Right kidney (tissue), 1 donor: ENCODE measurements at regions not wholly inside any gene's neighbourhood (a gene's known extent, or its start where the extent isn't known, plus 50 kb on each side); places are given as distances from the start of the nearest gene placed in this dataset.
"Not testable (repeated sequence)": the region's sequence is repeated elsewhere in the genome, so short reads cannot be mapped to it uniquely, and the experiment has no call there.

Experiments
- DNase-seq: peaks from one replicate; pipeline ENCODE4 v3.0.0-alpha.2; 2016

DNA sequence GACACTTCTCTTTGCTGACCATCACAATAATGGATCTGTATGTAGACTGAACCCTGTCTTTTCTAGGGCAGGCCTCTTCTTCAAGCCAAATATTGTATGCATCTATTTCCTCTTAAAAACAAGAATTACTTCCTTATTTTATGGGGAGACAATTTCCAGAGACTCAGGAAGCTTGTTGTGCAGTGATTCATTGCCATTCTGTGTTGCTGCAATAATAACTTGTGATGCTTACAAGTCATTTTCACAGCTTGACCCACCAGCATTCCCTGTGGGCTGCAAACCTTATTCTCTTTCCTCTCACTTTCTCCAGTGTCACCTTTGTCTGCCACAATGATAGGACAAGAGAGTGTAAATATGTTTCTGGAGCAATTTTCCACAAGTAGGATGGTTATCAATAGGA is 276.7 kb upstream of the SGO1 start:
- no peak for DNase-seq

DNA sequence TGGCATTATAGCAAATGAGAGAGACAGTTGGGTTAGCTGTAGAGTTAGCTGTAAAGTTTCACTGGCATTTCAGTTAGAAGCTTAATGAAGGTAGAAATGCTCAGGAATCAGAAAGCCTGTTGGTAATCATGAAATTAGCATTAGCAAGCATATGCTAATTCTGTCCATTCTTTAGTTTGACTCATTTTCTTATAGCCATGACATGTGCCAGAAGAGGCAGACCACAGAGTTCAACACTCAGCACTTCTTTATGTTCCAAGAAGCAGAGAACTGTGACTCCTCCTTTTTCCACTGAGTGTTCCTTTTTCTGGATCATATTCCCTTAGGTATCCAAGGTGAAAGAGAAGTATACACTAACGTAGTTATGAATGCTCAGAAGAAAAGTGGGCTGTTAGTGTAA is 276.2 kb upstream of the SGO1 start:
- DNase-seq = no peak

DNA sequence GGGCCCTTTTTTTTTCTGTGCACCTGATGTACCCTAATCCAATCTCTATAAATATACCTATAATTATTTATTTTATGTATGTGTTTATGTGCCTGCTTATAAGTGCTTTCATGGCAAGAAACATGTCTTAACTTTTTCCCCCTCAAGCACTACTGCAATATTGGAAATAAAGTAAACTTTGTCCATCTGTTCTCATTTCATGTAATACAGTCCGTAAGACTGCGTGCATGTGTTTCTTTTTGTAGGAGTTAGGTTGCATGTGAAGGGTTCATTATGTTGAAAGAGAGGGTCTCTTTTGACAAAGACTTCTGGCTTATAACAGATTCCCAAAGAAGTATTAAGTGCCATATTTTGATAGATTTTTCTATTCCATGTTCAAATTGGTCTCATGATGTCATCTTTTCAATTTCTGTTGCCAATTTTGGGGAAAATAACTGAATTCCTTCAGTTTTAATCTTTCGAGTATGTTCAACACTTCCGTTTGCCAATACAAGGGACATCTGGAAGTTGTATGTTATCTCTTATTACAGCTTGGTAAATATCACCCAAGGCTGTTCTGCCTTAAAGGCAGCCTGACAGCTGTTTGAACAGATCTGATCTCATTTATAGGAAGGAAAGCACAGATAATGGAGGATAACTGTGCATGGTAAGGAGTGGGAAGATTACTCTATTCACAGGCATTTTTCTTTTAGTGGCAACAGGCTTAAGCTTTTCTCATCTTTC is 273.1 kb upstream of the SGO1 start:
- DNase-seq = no peak

DNA sequence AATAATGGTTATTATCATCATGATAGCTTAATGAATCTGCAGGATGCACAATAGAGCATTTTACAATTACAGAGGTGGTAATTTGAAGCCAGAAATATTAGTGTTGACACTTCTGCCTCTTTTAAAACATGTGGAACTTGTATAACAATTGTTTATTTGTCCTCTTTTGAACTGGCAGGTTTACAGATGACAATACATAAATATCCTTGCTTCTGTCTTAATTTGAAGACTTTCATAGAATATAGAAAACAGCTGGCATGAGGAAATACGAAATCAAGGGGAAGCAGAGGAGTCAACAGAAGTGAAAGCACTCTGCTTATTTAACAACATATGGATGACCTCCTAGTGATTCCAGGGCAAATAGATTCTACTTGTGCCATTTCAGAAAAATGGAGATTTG is 270.5 kb upstream of the SGO1 start:
- DNase-seq = no peak

DNA sequence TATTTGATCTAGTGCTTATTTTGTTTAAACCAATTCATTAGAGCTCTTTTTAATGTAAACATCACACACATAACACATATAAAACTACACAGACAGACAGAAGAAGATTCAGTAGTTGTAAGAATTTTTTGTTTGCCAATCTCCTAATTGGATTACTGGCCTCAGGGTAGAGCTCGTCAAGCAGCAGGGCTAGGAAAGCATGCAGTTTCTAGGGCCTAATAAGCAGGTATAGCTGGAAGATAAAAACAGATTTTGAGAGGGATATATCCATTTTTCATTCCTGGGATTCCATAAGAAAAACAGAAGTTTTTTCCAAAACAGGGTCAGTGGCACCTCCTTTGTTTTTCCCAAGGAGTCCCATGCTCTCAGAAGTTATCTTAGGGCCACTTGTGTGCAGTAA is 265.2 kb upstream of the SGO1 start:
- DNase-seq = no peak

DNA sequence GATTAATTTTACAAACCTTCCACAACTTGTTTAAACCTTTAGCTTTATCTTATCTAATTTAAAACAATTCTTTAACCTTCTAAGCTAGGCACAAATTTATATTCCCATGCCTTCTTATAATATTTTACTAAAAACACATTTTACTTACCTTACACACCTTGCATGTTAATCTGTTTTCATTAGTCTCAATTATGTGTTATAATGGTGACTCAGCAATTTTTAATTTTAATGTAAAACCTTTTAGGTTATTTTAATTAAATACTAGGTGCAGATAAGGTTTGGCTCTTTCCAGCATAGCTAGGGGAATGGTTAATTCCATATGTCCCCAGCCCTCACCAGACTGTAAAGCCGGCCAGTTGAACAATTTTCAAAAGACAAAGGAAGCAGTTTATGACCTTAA is 264.6 kb upstream of the SGO1 start:
- DNase-seq = no peak

DNA sequence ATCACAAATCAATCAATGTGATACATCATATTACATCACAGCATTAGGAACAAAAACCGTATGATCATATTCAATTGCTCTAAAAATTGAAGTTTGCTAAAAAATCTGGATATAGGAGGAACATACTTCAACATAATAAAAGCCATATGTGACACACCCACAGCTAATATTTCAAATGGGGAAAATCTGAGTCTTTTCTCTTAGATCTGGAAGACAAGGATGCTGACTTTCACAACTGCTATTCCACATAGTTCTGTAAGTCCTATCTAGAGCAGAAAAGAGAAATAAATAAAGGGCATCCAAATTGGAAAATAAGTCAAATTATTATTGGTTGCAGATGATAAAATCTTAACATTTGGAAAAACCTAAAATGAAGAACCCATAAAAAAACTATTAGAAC is 256.8 kb upstream of the SGO1 start:
- no peak for DNase-seq

DNA sequence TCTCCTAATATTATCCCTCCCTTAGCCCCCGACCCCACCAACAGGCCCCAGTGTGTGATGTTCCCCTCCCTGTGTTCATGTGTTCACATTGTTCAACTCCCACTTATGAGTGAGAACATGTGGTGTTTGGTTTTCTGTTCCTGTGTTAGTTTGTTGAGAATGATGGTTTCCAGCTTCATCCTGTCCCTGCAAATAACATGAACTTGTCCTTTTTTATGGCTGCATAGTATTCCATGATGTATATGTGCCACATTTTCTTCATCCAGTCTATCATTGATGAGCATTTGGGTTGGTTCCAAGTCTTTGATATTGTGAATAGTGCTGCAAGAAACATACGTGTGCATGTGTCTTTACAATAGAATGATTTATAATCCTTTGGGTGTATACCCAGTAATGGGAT is 241.3 kb upstream of the SGO1 start:
- not testable (repeated sequence) for DNase-seq

DNA sequence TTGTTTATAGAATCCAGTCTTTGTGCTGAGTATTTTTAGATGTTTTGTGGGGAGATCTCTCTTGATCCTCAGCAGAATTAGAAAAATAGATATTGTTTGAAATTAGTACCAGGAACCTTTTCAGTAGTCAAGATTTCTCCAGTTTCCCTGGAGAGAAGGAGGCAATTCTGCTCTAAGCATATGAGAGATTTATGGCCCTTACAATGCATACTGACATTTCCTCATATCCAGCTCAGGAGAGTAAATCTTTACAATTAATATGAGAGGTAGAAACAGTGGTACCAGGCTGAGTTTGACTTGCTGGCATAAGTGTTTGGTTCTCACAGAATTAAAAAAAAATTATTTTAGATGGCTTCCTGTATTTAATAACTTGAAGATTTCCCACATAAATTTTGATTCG is 239.1 kb upstream of the SGO1 start:
- DNase-seq = no peak

DNA sequence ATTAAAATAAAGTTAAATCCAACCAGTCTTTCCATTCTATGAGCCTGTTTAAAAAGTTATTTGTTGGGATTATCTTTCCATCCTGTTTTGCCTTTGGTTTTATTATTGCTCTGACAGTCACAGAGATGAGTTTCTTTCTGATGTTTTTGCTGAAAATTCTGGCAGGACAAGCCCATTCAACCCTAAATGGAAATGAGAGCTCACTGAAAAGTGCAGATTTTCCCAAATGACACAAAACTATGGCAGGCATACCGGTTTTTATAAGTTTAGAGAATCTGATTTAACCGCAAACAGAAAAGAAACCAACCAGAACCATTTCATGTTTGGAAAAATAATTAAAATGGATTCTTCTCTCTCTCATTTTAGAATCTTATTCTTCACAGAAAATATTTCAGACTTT is 238.1 kb upstream of the SGO1 start:
- DNase-seq = no peak

DNA sequence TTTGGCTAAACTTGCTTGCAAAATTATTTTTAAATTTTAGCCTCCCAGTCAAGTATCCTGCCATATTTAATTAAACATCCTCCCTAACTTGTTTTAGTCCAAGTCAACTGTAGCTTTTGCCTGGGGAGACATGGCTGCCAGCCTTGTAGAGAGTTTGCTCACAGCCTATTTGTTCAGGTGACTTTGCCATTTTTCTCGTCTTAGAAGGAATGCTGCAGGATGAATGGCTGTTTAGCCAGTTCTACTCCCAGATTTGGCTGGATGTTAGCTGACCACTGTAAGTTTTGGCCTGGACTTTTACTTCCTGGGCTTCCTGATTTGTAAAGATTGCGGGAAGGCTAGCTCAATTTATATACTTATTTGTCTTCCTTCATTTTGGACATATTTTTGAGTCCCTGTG is 236.4 kb upstream of the SGO1 start:
- DNase-seq = no peak

DNA sequence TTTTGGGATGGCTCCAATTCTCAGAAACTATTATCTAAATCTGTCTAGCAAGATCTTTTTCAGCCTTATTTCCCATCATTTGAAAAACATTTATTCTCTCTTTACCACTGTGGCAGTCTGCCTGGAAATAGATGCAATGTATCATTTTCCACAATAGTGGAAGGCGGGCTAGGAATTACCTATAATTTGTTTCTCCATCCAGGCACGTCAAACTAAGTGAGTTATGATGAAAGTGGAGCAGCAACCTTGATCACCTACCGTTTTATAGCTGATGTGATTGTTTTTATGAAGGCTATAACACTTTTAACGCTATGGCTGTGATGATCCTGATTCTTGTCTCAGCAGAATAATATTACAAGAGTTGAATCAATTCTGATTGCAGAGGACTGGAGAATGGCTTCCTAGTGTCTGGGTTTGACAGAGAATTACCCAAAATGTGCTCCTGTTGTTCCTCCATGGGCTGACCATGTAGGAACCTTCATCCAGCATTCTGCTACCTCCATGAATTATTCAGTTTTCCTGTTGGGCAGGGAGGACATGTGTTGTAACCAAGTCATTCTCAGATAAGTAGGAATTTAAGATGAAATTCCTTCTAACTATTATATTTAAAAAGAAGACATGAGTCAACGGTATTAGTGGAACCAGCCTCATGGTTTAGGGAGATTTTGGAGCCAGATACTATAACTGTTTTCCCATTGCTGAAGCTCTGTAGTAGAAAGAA is 231.5 kb upstream of the SGO1 start:
- no peak for DNase-seq

DNA sequence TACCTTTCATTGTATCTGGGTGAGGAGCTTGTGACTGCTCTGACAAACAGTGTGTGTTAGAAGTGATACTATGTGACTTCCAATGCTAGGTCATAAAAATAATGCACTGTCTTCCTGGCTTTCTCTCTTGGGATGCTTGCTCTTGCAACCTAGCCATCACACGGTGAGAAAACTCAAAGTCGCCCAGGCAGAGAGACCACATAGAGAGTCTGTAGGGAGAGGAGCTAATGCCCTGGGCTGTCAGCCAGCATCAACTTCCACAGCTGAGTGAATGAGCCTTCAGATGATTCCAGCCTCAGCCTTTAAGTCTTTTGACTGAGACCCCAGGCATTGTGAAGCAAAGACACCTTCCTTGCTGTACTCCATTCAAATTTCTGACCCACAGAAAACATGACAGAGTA is 220.6 kb upstream of the SGO1 start:
- DNase-seq = no peak

DNA sequence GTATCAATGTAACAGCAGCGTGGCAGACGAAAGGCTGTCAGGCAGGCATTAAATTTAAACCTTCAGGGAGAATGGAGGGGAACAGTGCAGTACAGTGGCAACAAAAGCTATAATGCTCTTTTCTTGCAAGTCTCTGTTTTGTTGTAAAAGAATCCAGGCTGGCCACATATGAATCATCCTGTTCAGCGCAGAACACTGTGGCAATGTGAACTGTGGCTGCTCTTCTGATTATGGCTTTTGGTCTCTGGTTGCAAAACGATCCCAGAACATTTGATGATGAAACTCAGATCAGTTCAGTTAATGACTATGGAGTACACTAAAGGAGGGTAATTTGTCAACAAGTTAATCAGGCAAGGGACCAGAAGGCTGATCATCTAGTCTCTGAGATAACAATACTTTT is 219.7 kb upstream of the SGO1 start:
- no peak for DNase-seq

DNA sequence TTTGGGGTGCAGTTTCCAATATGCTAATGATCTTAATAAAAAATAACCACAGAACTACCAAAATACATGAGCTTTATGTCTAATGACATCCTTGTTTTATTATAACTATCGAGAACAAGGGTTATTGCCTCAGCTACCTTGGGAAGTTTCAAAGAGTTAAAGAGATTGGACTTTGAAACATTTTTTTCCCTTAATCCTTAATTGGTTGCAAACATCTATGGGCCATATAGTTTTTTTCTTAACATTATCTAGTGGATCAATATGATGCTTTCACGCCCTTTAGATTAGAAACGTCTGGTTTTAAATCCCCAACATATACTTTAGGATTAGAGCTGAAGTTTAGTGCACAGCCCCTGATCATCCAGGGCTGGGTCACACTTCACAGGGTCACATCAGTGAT is 219.2 kb upstream of the SGO1 start:
- DNase-seq = no peak

DNA sequence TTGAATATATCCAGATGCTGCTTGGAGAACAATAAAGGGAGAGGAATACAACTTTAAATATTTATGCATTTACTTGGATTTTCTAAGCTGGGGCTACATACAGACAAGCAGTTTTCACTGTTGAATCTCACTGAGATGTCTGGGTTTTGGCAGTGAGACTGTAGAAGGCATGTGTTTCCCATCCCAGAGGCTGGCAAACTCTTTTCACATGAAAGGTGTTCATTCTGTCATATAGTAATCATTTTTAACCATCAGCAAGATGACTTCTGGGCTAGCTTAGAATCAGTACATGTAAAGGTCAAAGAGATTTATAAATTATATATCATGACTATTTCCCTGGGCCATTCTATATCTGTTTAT is 218.7 kb upstream of the SGO1 start:
- no peak for DNase-seq

DNA sequence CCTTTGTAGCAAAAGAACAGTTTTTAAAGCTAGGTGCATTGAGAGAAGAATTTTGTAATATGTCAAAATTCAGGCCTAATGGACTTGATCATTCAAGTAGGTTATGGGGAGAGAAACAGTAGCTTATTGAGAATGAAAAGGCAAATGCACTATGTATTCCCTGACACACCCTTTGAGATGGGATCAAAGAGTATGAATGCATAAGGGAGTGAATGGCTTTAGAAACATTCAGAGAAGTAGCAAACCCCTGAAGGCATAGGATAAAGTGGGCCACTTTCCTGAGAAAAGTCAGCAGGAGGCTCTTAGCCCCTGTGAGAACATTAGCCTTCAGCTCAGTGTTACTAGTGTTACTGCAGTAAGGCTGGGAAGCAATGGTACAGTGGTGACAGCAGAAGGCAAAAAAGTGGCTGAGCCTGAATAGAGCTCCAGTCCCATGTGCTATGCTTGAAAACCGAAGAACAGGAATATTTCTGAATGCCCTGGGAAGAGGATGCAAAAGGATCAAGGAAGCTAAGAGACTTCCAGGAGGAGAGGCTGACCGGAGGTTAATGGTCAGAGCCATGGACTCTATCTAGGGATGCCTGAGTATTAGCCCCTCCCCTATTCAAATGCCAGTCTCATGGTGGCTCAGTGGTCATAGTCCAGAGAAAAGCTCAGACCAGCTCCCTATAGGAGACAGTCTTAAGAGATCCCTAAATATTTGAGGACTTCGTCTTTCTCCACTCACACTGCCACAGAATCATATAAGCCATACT is 218.2 kb upstream of the SGO1 start:
- no peak for DNase-seq

DNA sequence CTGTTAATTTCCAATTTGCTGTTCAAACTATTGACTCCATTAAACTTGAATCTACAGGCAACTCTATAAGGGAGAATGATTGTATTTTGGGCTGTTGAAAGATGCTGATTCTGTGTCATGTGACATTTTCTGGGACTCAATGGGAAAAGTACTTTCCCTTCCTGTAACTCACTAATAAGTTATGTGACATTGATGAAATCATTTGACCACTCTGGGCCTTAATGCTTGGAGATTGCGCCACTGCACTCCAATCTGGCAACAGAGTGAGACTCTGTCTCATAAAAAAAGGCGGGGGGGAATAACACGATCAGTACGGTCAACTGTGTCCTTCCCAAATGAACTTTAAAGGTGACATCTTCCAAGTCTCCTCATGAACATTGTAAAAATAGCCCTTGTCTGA is 215.2 kb upstream of the SGO1 start:
- no peak for DNase-seq

DNA sequence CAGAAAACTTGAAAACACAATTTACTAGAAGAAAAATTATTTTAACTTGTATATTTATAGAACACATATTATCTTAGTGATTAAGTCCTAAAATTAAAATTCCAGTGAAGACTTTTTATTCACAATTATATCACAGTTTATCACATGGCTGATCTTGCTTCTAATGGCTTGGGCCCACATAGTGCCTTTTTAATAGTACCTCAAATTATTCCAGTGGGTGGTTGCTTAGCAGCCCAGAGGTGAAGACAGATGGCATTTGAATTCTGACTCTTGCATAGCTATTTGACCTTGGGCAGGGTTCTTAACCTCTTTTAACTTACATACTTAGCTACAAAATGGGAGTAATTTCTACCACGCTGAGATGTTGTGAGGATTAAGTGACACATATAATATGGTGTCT is 214.7 kb upstream of the SGO1 start:
- DNase-seq = no peak

DNA sequence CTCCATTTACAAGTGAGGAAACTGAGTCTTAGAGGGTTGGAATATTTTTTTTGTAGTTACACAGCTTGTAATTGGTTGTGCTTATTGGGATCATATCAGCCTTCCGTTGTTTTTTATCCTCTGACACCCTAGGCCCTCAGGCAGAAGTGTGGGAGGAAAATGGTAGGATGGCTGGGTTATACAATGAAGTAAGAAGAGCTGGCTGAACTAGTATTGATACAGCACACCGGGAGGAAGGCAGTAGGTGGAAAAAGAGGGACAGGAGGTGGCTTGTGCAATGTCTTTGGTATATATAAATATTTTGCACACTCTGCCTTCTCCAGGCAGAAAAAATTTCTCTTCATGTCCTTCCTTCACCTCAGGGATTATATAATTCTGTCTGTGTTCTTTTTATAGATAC is 214.3 kb upstream of the SGO1 start:
- no peak for DNase-seq

DNA sequence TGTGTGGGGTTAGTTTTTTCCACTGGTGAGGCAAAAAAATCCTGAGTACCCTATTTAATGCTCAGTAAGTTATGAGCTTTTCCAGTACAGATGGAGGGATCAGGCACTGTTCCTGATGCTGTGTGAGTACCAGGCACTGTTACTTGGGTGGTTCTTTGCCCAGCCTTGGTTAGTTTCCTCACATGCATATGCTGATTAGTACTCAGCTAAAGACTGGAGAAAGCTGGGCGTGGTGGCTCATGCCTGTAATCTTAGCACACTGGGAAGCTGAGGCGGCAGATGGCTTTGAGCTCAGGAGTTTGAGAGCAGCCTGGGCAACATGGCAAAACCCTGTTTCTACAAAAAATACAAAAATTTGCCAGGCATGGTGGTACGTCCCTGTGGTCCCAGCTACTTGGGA is 210.3 kb upstream of the SGO1 start:
- no peak for DNase-seq

DNA sequence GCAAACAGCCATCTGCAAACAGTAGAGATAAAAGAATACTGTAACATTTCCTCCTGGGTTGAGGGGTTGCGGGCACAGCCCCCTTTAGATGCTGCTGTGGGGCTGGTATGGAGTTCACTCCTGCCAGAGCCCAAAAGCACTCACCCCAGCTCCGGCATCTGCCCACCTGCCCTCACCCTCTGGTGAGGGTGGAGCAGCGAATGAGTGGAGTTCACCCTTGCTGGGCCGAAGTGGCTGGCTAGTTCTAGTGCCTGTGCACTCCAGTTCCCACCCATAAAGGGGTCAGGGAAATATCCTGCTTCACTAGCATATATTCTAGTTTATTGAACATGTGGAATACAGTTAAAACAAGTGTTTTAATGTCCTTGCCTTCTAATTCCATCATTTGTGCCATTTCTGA is 209.7 kb upstream of the SGO1 start:
- no peak for DNase-seq

DNA sequence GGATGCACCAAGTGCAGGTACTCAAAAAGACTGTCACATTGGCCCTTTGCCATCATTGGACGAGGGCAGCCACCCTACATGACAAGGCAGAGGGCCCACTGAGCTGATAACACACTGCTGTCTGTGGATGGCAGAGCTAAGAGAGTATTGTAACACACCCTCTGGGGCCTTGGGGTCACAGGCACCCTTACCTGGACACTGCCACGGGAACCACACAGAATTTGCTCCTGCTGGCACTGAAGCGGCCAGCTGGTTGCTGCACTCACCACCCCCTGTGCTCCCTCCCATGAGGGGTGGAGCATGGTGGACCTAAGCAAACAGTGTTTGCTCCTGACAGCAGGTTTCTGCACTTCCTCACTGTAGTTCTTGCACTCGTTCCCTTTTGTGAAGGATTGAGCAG is 208.2 kb upstream of the SGO1 start:
- DNase-seq = no peak

DNA sequence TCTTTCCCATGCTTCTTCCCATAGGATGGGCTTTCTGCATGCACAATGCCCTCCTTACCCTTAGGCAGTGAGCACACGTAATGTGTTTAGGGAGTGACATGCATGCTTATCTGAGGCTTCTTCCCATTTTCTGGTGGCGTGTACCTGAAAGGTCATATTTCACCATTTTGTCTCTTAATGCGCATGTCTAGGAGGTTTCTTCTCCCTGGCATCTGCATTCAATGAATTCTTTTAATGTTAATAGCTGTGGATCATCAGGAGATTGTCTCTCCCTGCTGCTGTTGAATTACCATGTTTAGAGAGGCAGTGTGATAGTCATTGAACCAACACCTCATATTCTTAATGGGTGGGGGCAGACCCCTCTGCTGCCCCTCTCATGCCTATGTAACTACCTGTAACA is 205.6 kb upstream of the SGO1 start:
- DNase-seq = no peak
